DOHH2 (cell line): ENCODE measurements at regions not wholly inside any gene's neighbourhood (a gene's known extent, or its start where the extent isn't known, plus 50 kb on each side); places are given as distances from the start of the nearest gene placed in this dataset.

ENCODE experiments used
- H3F3A ChIP-seq: fragments of 200-600 bp; sonication (generic), shearing (Covaris generic); 2 replicates; pipeline ENCODE4 v1.6.0; 2016; ENCODE audit warnings: antibody characterized with exemption, mild to moderate bottlenecking; ENCODE audit not compliant: control insufficient read depth, insufficient read depth
- H3K27ac ChIP-seq: fragments of 200-600 bp; sonication (generic); 2 replicates; pipeline ENCODE4 v1.5.1; 2014; ENCODE audit warnings: low read depth, mild to moderate bottlenecking, low read length, moderate library complexity
- H3K27me3 ChIP-seq: fragments of 200-600 bp; sonication (generic); 2 replicates; pipeline ENCODE4 v1.6.1; 2014; ENCODE audit warnings: mild to moderate bottlenecking, low read length, mixed read lengths; ENCODE audit not compliant: control insufficient read depth
- H3K36me3 ChIP-seq: fragments of 200-600 bp; sonication (generic); 2 replicates; pipeline ENCODE4 v1.6.1; 2014; ENCODE audit warnings: mild to moderate bottlenecking, low read length, moderate library complexity, mixed read lengths; ENCODE audit not compliant: control insufficient read depth
- H3K4me1 ChIP-seq: fragments of 200-600 bp; sonication (generic); 2 replicates; pipeline ENCODE4 v1.6.1; 2014; ENCODE audit warnings: mild to moderate bottlenecking, low read length, mixed read lengths; ENCODE audit not compliant: control insufficient read depth
- H3K4me2 ChIP-seq: fragments of 200-600 bp; sonication (generic); 2 replicates; pipeline ENCODE4 v1.6.0; 2014; ENCODE audit warnings: mild to moderate bottlenecking, low read length, moderate library complexity
- H3K4me3 ChIP-seq: fragments of 200-600 bp; sonication (generic); 2 replicates; pipeline ENCODE4 v1.5.1; 2014; ENCODE audit warnings: mild to moderate bottlenecking, low read length, mixed read lengths
- H3K79me2 ChIP-seq: fragments of 200-600 bp; sonication (generic); 2 replicates; pipeline ENCODE4 v1.6.1; 2014; ENCODE audit warnings: mild to moderate bottlenecking, low read length, mixed read lengths; ENCODE audit not compliant: control insufficient read depth
- H3K9me2 ChIP-seq: fragments of 200-600 bp; sonication (generic); replicated peaks from 2 replicates; pipeline ENCODE4 v1.6.1; 2014; ENCODE audit warnings: mild to moderate bottlenecking, low read length, mixed read lengths; ENCODE audit not compliant: control insufficient read depth
- H3K9me3 ChIP-seq: fragments of 200-600 bp; sonication (generic); 2 replicates; pipeline ENCODE4 v1.6.1; 2014; ENCODE audit warnings: antibody characterized with exemption, low read length, mixed read lengths; ENCODE audit not compliant: control insufficient read depth, insufficient read depth
- H4K20me1 ChIP-seq: fragments of 200-600 bp; sonication (generic); 2 replicates; pipeline ENCODE4 v1.6.0; 2014; ENCODE audit warnings: low read depth, mild to moderate bottlenecking, antibody characterized with exemption, low read length, moderate library complexity; ENCODE audit not compliant: control insufficient read depth, insufficient read depth
- CTCF ChIP-seq: fragments of 200-600 bp; sonication (generic); IDR thresholded peaks from one replicate; pipeline ENCODE4 v1.5.1; 2014; ENCODE audit warnings: antibody characterized with exemption, mild to moderate bottlenecking, low read depth, low read length; ENCODE audit not compliant: poor library complexity, severe bottlenecking
- EZH2phosphoT487 ChIP-seq: fragments of 200-600 bp; sonication (generic); IDR thresholded peaks from 2 replicates; pipeline ENCODE4 v1.6.1; 2017; ENCODE audit warnings: borderline replicate concordance, mild to moderate bottlenecking, antibody characterized with exemption, low read length, moderate library complexity, mixed read lengths

GRCh38 chr7:98722402-98722801 is 105.3 kb downstream of the NPTX2 start:
- Histone ChIP-seq H3K27me3 (no peaks in the 10 kb centered on the region), H3K79me2 (no peaks in the 10 kb centered on the region), H3K4me2 (no peak overlapping the region), H3K27ac (no peak overlapping the region), H3F3A (no peaks in the 10 kb centered on the region), H3K9me2 (no peaks in the 10 kb centered on the region), H4K20me1 (no peaks in the 10 kb centered on the region), H3K36me3 (no peaks in the 10 kb centered on the region), H3K9me3 (no peaks in the 10 kb centered on the region), H3K4me1 (no peaks in the 10 kb centered on the region), H3K4me3 (no peak overlapping the region)
- no peak for TF ChIP-seq EZH2phosphoT487
- TF ChIP-seq CTCF, result no peak

- Histone ChIP-seq H4K20me1 (no peaks in the 10 kb centered on the region), H3K27ac (no peak overlapping the region), H3K4me1 (peaks cover 7% of the 10 kb centered on the region), H3F3A (no peaks in the 10 kb centered on the region), H3K9me3 (no peaks in the 10 kb centered on the region), H3K9me2 (no peaks in the 10 kb centered on the region), H3K79me2 (no peaks in the 10 kb centered on the region), H3K36me3 (no peaks in the 10 kb centered on the region), H3K27me3 (0 out of 2 replicates have a peak, but pooled peaks cover 2% of the 10 kb centered on the region), H3K4me2 (no peak overlapping the region), H3K4me3 (no peak overlapping the region)
- no peak for TF ChIP-seq CTCF
- no peak for TF ChIP-seq EZH2phosphoT487
Observed at GRCh38 chr7:98724591-98724990, 107.5 kb downstream of the NPTX2 start.

GRCh38 chr7:98727146-98727709 is 110.1 kb downstream of the NPTX2 start:
- Histone ChIP-seq H3K9me2 (no peaks in the 10 kb centered on the region), H3K4me3 (no peak overlapping the region), H3F3A (no peaks in the 10 kb centered on the region), H3K4me1 (peaks cover 7% of the 10 kb centered on the region), H4K20me1 (no peaks in the 10 kb centered on the region), H3K27ac (no peak overlapping the region), H3K79me2 (no peaks in the 10 kb centered on the region), H3K36me3 (no peaks in the 10 kb centered on the region), H3K4me2 (no peak overlapping the region), H3K27me3 (0 out of 2 replicates have a peak, but pooled peaks cover 2% of the 10 kb centered on the region), H3K9me3 (no peaks in the 10 kb centered on the region)
- no peak for TF ChIP-seq EZH2phosphoT487
- no peak for TF ChIP-seq CTCF
